SK-N-SH treated with all-trans-retinoic acid at 6 μM for 48 hours (cell line): ENCODE measurements at regions not wholly inside any gene's neighbourhood (a gene's known extent, or its start where the extent isn't known, plus 50 kb on each side); places are given as distances from the start of the nearest gene placed in this dataset.

ENCODE experiments used
- CSDC2 ChIP-seq: fragments of 250-450 bp; sonication (Bioruptor Pico); IDR thresholded peaks from 2 replicates; pipeline ENCODE4 v1.5.0; 2020; ENCODE audit warnings: mild to moderate bottlenecking, moderate library complexity
- CSRNP3 ChIP-seq: fragments of 250-450 bp; sonication (Bioruptor Pico); IDR thresholded peaks from 2 replicates; pipeline ENCODE4 v1.5.1; 2021; ENCODE audit warnings: mild to moderate bottlenecking, moderate library complexity
- ISL1 ChIP-seq: fragments of 250-450 bp; sonication (Bioruptor Pico); IDR thresholded peaks from 2 replicates; pipeline ENCODE4 v2.1.2; 2022; ENCODE audit warnings: mild to moderate bottlenecking, moderate library complexity
- OSR1 ChIP-seq: fragments of 250-450 bp; sonication (Bioruptor Pico); IDR thresholded peaks from 2 replicates; pipeline ENCODE4 v1.8.0; 2022; ENCODE audit warnings: moderate library complexity, mild to moderate bottlenecking, inconsistent platforms
- PPARA ChIP-seq: fragments of 250-450 bp; sonication (Bioruptor Pico); IDR thresholded peaks from 2 replicates; pipeline ENCODE4 v1.5.0; 2020; ENCODE audit warnings: mild to moderate bottlenecking, borderline replicate concordance
- RARB ChIP-seq: fragments of 250-450 bp; sonication (Bioruptor Pico); IDR thresholded peaks from 2 replicates; pipeline ENCODE4 v1.8.0; 2021; ENCODE audit warnings: mild to moderate bottlenecking, moderate library complexity
- SNAI2 ChIP-seq: fragments of 250-450 bp; sonication (Bioruptor Pico); IDR thresholded peaks from 2 replicates; pipeline ENCODE4 v1.5.0; 2020; ENCODE audit warnings: mild to moderate bottlenecking, moderate library complexity
- ZFP30 ChIP-seq: fragments of 450-650 bp; formaldehyde crosslinking; IDR thresholded peaks from 2 replicates; pipeline ENCODE4 v1.5.0; 2022; ENCODE audit warnings: mild to moderate bottlenecking, moderate library complexity
- ZNF8 ChIP-seq: fragments of 450-650 bp; formaldehyde crosslinking; IDR thresholded peaks from 2 replicates; pipeline ENCODE4 v1.5.0; 2020; ENCODE audit warnings: mild to moderate bottlenecking, moderate library complexity

- TF ChIP-seq RARB (CRISPR knock-in tag) (no peak), PPARA (no peak), OSR1 (no peak), CSDC2 (CRISPR knock-in tag) (no peak), ZFP30 (CRISPR knock-in tag) (no peak), SNAI2 (CRISPR knock-in tag) (no peak), CSRNP3 (CRISPR knock-in tag) (no peak), ISL1 (CRISPR knock-in tag) (no peak), ZNF8 (CRISPR knock-in tag) (no peak)
Measured at GRCh38 chr2:106285237-106285829, 91.2 kb upstream of the UXS1 start.
